CD4-positive, alpha-beta T cell treated with Interleukin-2 at 100 ng/mL for 4 hours (primary cell): ENCODE measurements at regions not wholly inside any gene's neighbourhood (a gene's known extent, or its start where the extent isn't known, plus 50 kb on each side); places are given as distances from the start of the nearest gene placed in this dataset.

Source experiments
- DNase-seq: peaks from one replicate; pipeline ENCODE4 v3.0.0-alpha.2; 2020; ENCODE audit warnings: low spot score

GRCh38 chr16:6375465-6376075 is 957.1 kb upstream of the RBFOX1 start:
- no peak for DNase-seq

GRCh38 chr16:6374821-6375220 is 957.8 kb upstream of the RBFOX1 start:
- no peak for DNase-seq

GRCh38 chr16:6364846-6365245 is 967.8 kb upstream of the RBFOX1 start:
- DNase-seq, result no peak

DNA sequence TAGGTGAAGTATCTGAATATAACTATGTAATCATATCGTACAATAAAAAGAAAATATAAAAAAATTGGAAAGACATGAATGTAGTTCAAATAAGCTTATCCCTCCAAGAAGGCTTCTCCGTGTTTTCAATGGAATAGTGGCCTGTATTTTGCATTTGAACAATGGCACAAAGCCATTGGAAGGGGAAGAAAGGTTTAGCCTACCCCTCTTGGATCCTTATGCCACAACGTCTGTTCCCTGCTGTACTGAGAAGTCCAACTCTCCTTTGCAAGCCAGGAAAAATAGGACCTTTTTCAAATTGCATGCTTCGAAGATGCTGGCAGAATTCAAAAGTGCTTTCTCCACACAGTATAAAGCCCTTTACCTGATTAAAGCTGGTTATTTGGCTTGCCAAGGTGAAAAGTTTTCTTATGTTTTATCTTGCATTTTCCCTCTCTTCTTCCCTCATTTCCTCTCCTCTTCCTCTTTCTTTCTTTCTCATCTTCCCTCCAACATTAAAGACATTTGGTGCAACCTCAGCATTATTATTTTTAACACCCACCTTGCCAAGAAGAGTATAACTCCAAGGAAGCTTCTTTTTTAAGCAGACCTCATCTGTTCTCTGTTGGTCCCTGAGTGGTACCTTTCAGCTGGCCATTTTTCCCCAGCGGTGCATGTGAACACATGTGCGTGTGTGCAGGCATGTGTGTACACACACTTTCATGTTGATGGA is 968.6 kb upstream of the RBFOX1 start:
- no peak for DNase-seq

GRCh38 chr16:6363396-6363795 is 969.2 kb upstream of the RBFOX1 start:
- DNase-seq, result no peak

GRCh38 chr16:6362321-6362720 is 970.3 kb upstream of the RBFOX1 start:
- DNase-seq, result no peak

- DNase-seq, result no peak
Observed at GRCh38 chr16:6360641-6361040, 972.0 kb upstream of the RBFOX1 start.

DNA sequence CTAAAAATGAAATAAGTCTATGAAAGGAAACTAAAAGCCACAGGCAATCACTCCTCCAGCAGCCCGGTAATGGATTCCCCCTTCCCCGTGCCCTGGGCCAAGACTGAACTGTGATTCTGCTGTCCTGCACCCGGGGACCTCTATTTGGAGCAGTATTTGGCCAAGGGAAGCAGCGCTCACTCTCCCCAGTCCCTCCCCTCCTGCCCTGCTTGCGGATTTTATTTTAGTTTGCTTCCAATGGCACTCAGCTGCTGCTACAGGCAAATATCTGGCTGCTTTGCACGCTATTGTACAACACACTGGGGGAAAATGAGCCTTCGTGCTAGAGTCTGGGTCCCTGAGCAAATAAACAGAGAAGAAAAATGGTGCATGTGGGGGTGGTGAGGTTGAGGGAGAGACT is 975.7 kb upstream of the RBFOX1 start:
- DNase-seq, result no peak

- no peak for DNase-seq
Observed at GRCh38 chr16:6349725-6350124, 982.9 kb upstream of the RBFOX1 start.

DNA sequence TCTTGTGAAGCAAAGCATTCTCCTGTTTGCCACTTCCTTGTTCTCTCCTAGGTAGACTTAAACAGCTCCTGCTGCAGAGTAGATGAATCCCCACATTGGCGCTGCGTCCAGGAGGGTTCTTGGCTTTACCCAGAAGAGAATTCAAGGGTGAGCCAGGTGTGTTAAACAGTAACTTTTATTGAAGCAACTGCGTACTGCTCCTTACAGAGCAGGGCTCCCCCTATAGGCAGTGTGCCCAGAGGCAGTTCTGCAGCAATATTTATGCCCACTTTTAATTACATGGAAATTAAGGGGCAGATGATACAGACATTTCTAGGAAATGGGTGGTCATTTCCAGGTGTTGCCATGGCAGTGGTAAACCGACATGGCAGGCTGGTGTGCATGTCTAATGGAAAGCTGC is 987.6 kb upstream of the RBFOX1 start:
- no peak for DNase-seq

- no peak for DNase-seq
Observed at GRCh38 chr16:6343157-6343556, 989.5 kb upstream of the RBFOX1 start.

DNA sequence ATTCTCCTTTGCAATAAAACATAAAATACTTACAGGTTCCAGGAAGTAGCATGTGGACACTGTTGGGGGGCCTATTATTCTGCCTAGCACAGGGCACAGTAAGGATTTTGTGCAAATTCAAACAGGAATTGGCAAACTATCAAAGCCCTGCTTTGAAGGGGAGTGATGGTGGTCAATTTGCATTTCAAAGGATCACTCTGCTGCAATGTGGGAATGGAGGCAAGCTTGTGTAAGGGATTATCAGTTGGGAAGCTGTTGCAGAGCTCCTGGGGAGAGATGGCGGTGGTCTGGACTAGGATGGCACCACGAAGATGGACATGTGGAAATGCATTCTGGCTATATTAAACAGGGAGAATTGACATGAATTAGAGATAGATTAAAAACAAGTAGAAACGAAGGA is 990.7 kb upstream of the RBFOX1 start:
- no peak for DNase-seq

GRCh38 chr16:6335072-6335471 is 997.6 kb upstream of the RBFOX1 start:
- DNase-seq, result no peak

GRCh38 chr16:6331770-6332169 is 1000.9 kb upstream of the RBFOX1 start:
- DNase-seq, result no peak

DNA sequence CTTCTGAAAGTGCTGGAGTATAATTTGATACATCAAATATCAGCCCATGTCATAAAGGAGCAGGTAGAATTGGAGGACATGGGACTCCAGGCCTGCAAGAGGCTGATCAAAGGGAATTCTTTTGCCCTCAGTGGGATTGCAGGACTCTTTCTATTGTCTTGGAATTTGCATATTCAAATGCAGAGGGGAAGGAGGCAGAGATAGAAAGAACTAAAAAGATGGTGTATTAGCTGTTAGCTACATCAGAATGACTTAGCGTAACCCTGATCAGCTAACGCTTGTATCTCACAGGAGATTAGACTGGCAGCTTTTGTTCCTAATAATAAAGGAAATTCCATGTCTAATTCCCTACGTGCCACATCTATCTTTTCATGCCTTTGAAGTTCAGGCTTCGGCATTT is 1014.7 kb upstream of the RBFOX1 start:
- no peak for DNase-seq

DNA sequence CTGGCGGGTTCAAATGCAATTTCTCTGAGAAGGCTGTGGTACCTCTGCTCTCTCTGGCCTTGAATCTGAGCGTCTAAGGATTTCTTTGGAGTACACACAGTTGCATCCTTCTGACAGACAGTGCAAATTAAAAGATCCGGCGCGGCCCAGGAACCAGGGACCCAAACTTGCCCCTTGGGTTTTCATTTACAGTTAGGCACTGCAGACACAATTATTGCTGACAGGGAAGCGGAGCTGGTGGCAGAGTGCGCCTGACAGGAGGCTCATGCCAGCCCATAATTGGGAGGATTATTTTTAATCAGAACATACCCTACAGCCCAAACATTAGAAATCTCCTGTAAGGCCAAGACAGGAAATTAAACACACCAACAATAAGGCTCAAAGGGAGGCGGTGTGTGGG is 1023.4 kb upstream of the RBFOX1 start:
- DNase-seq, result no peak

GRCh38 chr16:6308176-6308575 is 1024.5 kb upstream of the RBFOX1 start:
- no peak for DNase-seq

GRCh38 chr16:6300523-6300922 is 1032.1 kb upstream of the RBFOX1 start:
- DNase-seq, result no peak

- no peak for DNase-seq
Observed at GRCh38 chr16:6297666-6298410, 1034.8 kb upstream of the RBFOX1 start.

- no peak for DNase-seq
Observed at GRCh38 chr16:6286176-6286575, 1046.5 kb upstream of the RBFOX1 start.

- no peak for DNase-seq
Observed at GRCh38 chr16:6284731-6285130, 1047.9 kb upstream of the RBFOX1 start.

DNA sequence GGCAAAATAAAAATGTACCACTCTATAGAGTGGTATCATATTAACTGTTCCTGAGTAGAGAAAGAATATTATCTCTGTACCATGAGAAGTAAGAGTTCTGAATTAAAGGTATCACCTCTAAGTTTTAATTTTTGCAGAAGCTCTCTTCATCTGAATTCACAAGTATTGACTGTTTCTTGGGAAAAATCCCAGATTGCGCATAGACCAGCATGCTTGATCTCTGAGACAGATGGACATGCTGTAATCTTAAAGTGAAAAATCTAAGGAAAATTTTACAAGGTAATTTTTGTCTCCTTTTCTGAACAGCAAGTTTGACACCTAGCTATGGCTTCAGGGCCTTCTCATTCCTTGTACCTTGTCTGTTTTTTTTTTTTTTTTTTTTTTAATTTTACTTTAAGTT is 1050.7 kb upstream of the RBFOX1 start:
- DNase-seq, result no peak

GRCh38 chr16:6281274-6281673 is 1051.4 kb upstream of the RBFOX1 start:
- no peak for DNase-seq
